G401.6 (cell line): ENCODE measurements at regions not wholly inside any gene's neighbourhood (a gene's known extent, or its start where the extent isn't known, plus 50 kb on each side); places are given as distances from the start of the nearest gene placed in this dataset.
"Not testable (repeated sequence)": the region's sequence is repeated elsewhere in the genome, so short reads cannot be mapped to it uniquely, and the experiment has no call there.

Source experiments
- FAIRE-seq: peaks from 2 replicates; lab custom pipeline; 2012; peaks lifted over from hg19 to GRCh38; lab: Jason Lieb, UNC

GRCh38 chr2:240376739-240377138, 58.7 kb upstream of the GPC1 start:
- no peak for FAIRE-seq

GRCh38 chr2:240377366-240377765, 58.1 kb upstream of the GPC1 start:
- FAIRE-seq = no peak

GRCh38 chr2:240379089-240379636, 56.3 kb upstream of the GPC1 start:
- no peak for FAIRE-seq

GRCh38 chr2:240383099-240383758, 52.2 kb upstream of the GPC1 start:
- FAIRE-seq = no peak

- FAIRE-seq = no peak
Observed at GRCh38 chr2:240383871-240384700, 51.4 kb upstream of the GPC1 start.

GRCh38 chr2:240384711-240385450, 50.6 kb upstream of the GPC1 start:
- no peak for FAIRE-seq

GRCh38 chr2:240385451-240386161, 49.9 kb upstream of the GPC1 start:
- not testable (repeated sequence) for FAIRE-seq
